ENCODE measurements at regions not wholly inside any gene's neighbourhood (a gene's known extent, or its start where the extent isn't known, plus 50 kb on each side); places are given as distances from the start of the nearest gene placed in this dataset.
"Not testable (repeated sequence)": the region's sequence is repeated elsewhere in the genome, so short reads cannot be mapped to it uniquely, and the experiment has no call there.

GRCh38 chr3:177642042-177642803, 444.9 kb upstream of the TBL1XR1 start:
- no peak for DNase-seq

GRCh38 chr3:177642804-177643125, 445.5 kb upstream of the TBL1XR1 start:
- DNase-seq, result no peak

- DNase-seq, result no peak
Measured at GRCh38 chr3:177646749-177647148, 449.5 kb upstream of the TBL1XR1 start.

GRCh38 chr3:177647341-177647740, 450.1 kb upstream of the TBL1XR1 start:
- DNase-seq, result no peak

GRCh38 chr3:177647876-177648275, 450.6 kb upstream of the TBL1XR1 start:
- no peak for DNase-seq

- DNase-seq, result no peak
Measured at GRCh38 chr3:177652556-177653291, 455.4 kb upstream of the TBL1XR1 start.

- no peak for DNase-seq
Measured at GRCh38 chr3:177657243-177657642, 460.0 kb upstream of the TBL1XR1 start.

- DNase-seq, result no peak
Measured at GRCh38 chr3:177658354-177658753, 461.1 kb upstream of the TBL1XR1 start.

- DNase-seq, result not testable (repeated sequence)
Measured at GRCh38 chr3:177664380-177665103, 467.3 kb upstream of the TBL1XR1 start.

- no peak for DNase-seq
Measured at GRCh38 chr3:177665122-177665808, 468.0 kb upstream of the TBL1XR1 start.

- no peak for DNase-seq
Measured at GRCh38 chr3:177672252-177672911, 475.1 kb upstream of the TBL1XR1 start.

- DNase-seq, result no peak
Measured at GRCh38 chr3:177673112-177673914, 476.0 kb upstream of the TBL1XR1 start.

- no peak for DNase-seq
Measured at GRCh38 chr3:177674186-177674585, 476.9 kb upstream of the TBL1XR1 start.

- no peak for DNase-seq
Measured at GRCh38 chr3:177676148-177676547, 478.9 kb upstream of the TBL1XR1 start.

- DNase-seq, result no peak
Measured at GRCh38 chr3:177676947-177677587, 479.8 kb upstream of the TBL1XR1 start.

GRCh38 chr3:177679568-177680471, 482.5 kb upstream of the TBL1XR1 start:
- DNase-seq, result no peak

- DNase-seq, result no peak
Measured at GRCh38 chr3:177680472-177680821, 483.2 kb upstream of the TBL1XR1 start.

- DNase-seq, result no peak
Measured at GRCh38 chr3:177681156-177681555, 483.9 kb upstream of the TBL1XR1 start.

- no peak for DNase-seq
Measured at GRCh38 chr3:177681852-177682251, 484.6 kb upstream of the TBL1XR1 start.

GRCh38 chr3:177683586-177683985, 486.3 kb upstream of the TBL1XR1 start:
- no peak for DNase-seq

All from SIG-M5 (cell line).